ENCODE measurements at regions not wholly inside any gene's neighbourhood (a gene's known extent, or its start where the extent isn't known, plus 50 kb on each side); places are given as distances from the start of the nearest gene placed in this dataset.

DNA sequence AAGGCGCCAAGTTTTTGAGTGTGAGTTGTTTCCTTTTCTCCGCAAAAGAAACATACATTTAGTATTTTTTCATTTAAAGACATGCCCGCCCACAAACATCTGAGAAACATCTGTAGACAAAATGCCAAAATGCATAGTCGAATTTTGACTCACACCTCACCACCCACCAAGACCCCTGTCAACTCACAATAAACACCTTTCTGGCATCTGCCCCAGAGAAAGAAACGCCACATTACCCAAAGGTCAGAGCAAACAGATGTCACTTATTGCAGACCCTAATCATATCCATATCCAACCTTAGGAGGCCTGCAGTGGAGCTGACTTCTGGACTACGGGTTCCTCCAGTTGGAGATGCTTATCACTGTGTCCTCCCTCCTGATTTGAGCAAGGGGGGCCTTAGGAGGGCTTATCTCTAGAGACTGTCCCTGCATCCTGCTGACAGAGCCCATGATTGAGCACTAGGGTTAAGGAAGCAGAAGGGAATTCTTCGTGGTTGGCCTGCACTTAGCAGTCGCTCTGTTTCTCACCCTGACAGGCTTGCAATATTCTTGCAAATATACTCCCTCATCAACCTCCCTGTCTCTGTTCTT is 90.5 kb upstream of the TBX18 start:
- Histone ChIP-seq H3K4me1 (ENCODE audit: control insufficient read depth in 2 of 3, insufficient read depth in 2 of 3, low read depth in 1 of 3, low read length in 3 of 3) (no peaks in the 10 kb centered on the region), H3K36me3 (ENCODE audit: control insufficient read depth in 2 of 3, insufficient read depth in 3 of 3, low read length in 3 of 3) (no peaks in the 10 kb centered on the region), H3K27me3 (ENCODE audit: control insufficient read depth, insufficient read depth, low read length) (no peaks in the 10 kb centered on the region), H3K4me3 (ENCODE audit: low read length in 3 of 3) (no peak overlapping the region), H3K27ac (ENCODE audit: low read depth in 2 of 2, low read length in 2 of 2) (no peak overlapping the region), H3K9me3 (ENCODE audit: control insufficient read depth in 2 of 3, insufficient read depth in 1 of 3, low read length in 3 of 3) (no peaks in the 10 kb centered on the region), H3K9ac (ENCODE audit: low read length in 3 of 3) (no peak overlapping the region)
- no peak for FAIRE-seq
- intact Hi-C loops (cut with DNase I): no loop called here
- TF ChIP-seq, protein P1, sequence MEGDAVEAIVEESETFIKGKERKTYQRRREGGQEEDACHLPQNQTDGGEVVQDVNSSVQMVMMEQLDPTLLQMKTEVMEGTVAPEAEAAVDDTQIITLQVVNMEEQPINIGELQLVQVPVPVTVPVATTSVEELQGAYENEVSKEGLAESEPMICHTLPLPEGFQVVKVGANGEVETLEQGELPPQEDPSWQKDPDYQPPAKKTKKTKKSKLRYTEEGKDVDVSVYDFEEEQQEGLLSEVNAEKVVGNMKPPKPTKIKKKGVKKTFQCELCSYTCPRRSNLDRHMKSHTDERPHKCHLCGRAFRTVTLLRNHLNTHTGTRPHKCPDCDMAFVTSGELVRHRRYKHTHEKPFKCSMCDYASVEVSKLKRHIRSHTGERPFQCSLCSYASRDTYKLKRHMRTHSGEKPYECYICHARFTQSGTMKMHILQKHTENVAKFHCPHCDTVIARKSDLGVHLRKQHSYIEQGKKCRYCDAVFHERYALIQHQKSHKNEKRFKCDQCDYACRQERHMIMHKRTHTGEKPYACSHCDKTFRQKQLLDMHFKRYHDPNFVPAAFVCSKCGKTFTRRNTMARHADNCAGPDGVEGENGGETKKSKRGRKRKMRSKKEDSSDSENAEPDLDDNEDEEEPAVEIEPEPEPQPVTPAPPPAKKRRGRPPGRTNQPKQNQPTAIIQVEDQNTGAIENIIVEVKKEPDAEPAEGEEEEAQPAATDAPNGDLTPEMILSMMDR (IDR thresholded peaks at IDR 0.05; ENCODE audit: borderline replicate concordance, extremely low read depth, insufficient read depth): no peak
- no peak for DNase-seq

DNA sequence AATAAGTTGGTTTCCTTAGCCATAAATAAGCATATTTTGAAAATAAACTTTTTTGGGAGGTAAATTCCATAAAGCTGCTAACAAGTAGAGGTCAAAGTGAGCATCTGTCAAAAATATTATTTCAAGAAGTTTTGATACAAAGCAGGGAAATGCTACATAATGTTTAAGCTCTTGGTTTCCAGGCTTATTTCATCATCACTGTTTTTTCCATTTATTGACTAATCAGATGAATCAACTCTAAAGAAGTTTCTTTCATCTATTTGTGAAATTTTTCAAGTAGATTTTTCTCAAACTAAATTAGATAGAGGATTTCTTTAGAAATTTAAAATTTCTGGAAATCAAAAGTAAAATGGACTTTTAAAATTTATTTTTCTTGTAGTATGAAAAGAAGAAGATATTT is 89.5 kb upstream of the TBX18 start:
- TF ChIP-seq, protein P1 (IDR thresholded peaks at IDR 0.05; ENCODE audit: borderline replicate concordance, extremely low read depth, insufficient read depth): no peak
- Histone ChIP-seq H3K36me3 (ENCODE audit: control insufficient read depth in 2 of 3, insufficient read depth in 3 of 3, low read length in 3 of 3) (no peaks in the 10 kb centered on the region), H3K9me3 (ENCODE audit: control insufficient read depth in 2 of 3, insufficient read depth in 1 of 3, low read length in 3 of 3) (no peaks in the 10 kb centered on the region), H3K4me3 (ENCODE audit: low read length in 3 of 3) (no peak overlapping the region), H3K4me1 (ENCODE audit: control insufficient read depth in 2 of 3, insufficient read depth in 2 of 3, low read depth in 1 of 3, low read length in 3 of 3) (no peaks in the 10 kb centered on the region), H3K27me3 (ENCODE audit: control insufficient read depth, insufficient read depth, low read length) (no peaks in the 10 kb centered on the region), H3K27ac (ENCODE audit: low read depth in 2 of 2, low read length in 2 of 2) (no peak overlapping the region), H3K9ac (ENCODE audit: low read length in 3 of 3) (no peak overlapping the region)
- no peak for FAIRE-seq
- no peak for DNase-seq
- intact Hi-C loops (cut with DNase I): no loop called here

DNA sequence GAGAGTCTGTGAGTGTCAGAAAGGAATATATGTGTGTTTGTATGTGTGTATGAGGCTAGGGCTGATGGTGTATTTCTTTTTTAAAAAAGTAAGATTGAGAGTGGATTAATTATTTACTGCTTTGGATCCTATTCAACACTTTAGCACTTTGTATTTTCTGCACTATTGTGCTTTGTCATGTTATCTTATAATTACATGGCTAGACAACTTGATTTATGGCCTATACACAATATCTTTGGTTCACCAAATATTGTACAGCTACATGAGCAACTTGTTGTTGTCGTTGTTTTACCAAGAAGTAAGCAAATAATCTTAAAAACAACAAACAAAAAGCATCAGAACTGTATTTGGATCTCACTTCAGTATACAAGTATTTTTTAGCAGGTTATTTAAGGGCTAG is 84.6 kb upstream of the TBX18 start:
- no peak for DNase-seq

More for the DNA sequence above, 84.6 kb upstream of the TBX18 start:
- no peak for FAIRE-seq
- no peaks in the 10 kb centered on the region for H3K4me1 ChIP-seq (ENCODE audit: control insufficient read depth in 2 of 3, insufficient read depth in 2 of 3, low read depth in 1 of 3, low read length in 3 of 3)
- H3K36me3 ChIP-seq (ENCODE audit: control insufficient read depth in 2 of 3, insufficient read depth in 3 of 3, low read length in 3 of 3): no peaks in the 10 kb centered on the region
- intact Hi-C loops (cut with DNase I): no loop called here
- H3K27me3 ChIP-seq (ENCODE audit: control insufficient read depth, insufficient read depth, low read length): no peaks in the 10 kb centered on the region
- no peaks in the 10 kb centered on the region for H3K9me3 ChIP-seq (ENCODE audit: control insufficient read depth in 2 of 3, insufficient read depth in 1 of 3, low read length in 3 of 3)
- H3K27ac ChIP-seq (ENCODE audit: low read depth in 2 of 2, low read length in 2 of 2): no peak overlapping the region
- H3K4me3 ChIP-seq (ENCODE audit: low read length in 3 of 3): no peak overlapping the region
- H3K9ac ChIP-seq (ENCODE audit: low read length in 3 of 3): no peak overlapping the region
- TF ChIP-seq, protein P1 (IDR thresholded peaks at IDR 0.05; ENCODE audit: borderline replicate concordance, extremely low read depth, insufficient read depth): no peak

Data from kidney (tissue), 13 donors.